ENCODE measurements at regions not wholly inside any gene's neighbourhood (a gene's known extent, or its start where the extent isn't known, plus 50 kb on each side); places are given as distances from the start of the nearest gene placed in this dataset.

GRCh38 chr10:125401462-125401861 is 241.1 kb upstream of the CTBP2 start:
- CTCF ChIA-PET: no interaction called here
- Histone ChIP-seq H3K9me2 (ENCODE audit: insufficient read depth) (no peaks in the 10 kb centered on the region), H3K9me3 (ENCODE audit: insufficient read depth, low read depth) (no peaks in the 10 kb centered on the region; the same call in 1 of the 2 replicates), H3K4me2 (no peak overlapping the region), H3K27me3 (ENCODE audit: insufficient read depth, low read depth) (no peaks in the 10 kb centered on the region), H4K20me1 (ENCODE audit: insufficient read depth) (no peaks in the 10 kb centered on the region), H3K4me3 (no peak overlapping the region), H2AFZ (no peak overlapping the region), H3K36me3 (ENCODE audit: low read depth) (no peaks in the 10 kb centered on the region), H3K27ac (no peak overlapping the region), H3K79me2 (ENCODE audit: low read depth) (no peaks in the 10 kb centered on the region), H3F3A (ENCODE audit: insufficient read depth, low read depth) (peaks cover 7% of the 10 kb centered on the region; the same call in 1 of the 2 replicates), H3K4me1 (replicated peaks; ENCODE audit: insufficient read depth) (peaks cover 3% of the 10 kb centered on the region)
- TF ChIP-seq EZH2 (IDR thresholded peaks at IDR 0.05; ENCODE audit: low read depth) (no peak), CTCF (conservative IDR thresholded peaks at IDR 0.05) (no peak)
- no peak for DNase-seq
- intact Hi-C loops (cut with micrococcal nuclease; ENCODE audit: unreplicated experiment): no loop called here
- POLR2A ChIA-PET (ENCODE audit: unreplicated experiment): interaction anchor here (0.6 kb wide), 2 partner anchors 20 to 803 kb away, joined by 9 to 10 read pairs; no protein-coding TSS in a partner anchor
- BruUV-seq (replicated peaks): no TSS peak

GRCh38 chr10:125399289-125399688 is 238.9 kb upstream of the CTBP2 start:
- Histone ChIP-seq H3K4me3 (no peak overlapping the region), H3K36me3 (ENCODE audit: low read depth) (no peaks in the 10 kb centered on the region), H2AFZ (no peak overlapping the region), H3K4me1 (replicated peaks; ENCODE audit: insufficient read depth) (no peaks in the 10 kb centered on the region), H3K27ac (no peak overlapping the region), H3K27me3 (ENCODE audit: insufficient read depth, low read depth) (no peaks in the 10 kb centered on the region), H3K79me2 (ENCODE audit: low read depth) (no peaks in the 10 kb centered on the region), H3K9me2 (ENCODE audit: insufficient read depth) (no peaks in the 10 kb centered on the region), H3F3A (ENCODE audit: insufficient read depth, low read depth) (no peaks in the 10 kb centered on the region), H3K9me3 (ENCODE audit: insufficient read depth, low read depth) (no peaks in the 10 kb centered on the region; the same call in 1 of the 2 replicates), H4K20me1 (ENCODE audit: insufficient read depth) (no peaks in the 10 kb centered on the region), H3K4me2 (no peak overlapping the region)
- ChIA-PET CTCF (no interaction called here), POLR2A (ENCODE audit: unreplicated experiment) (interaction anchor here (0.7 kb wide), 1 partner anchor 354 kb away, joined by 6 read pairs; no protein-coding TSS in a partner anchor)
- intact Hi-C loops (cut with micrococcal nuclease; ENCODE audit: unreplicated experiment): no loop called here
- no TSS peak for BruUV-seq (replicated peaks)
- TF ChIP-seq EZH2 (IDR thresholded peaks at IDR 0.05; ENCODE audit: low read depth) (no peak), CTCF (conservative IDR thresholded peaks at IDR 0.05) (no peak)
- DNase-seq: no peak

- no peaks in the 10 kb centered on the region for H3K79me2 ChIP-seq (ENCODE audit: low read depth)
- H3K4me3 ChIP-seq: no peak overlapping the region
- no peaks in the 10 kb centered on the region for H3K27me3 ChIP-seq (ENCODE audit: insufficient read depth, low read depth)
- no peaks in the 10 kb centered on the region for H3K4me1 ChIP-seq (replicated peaks; ENCODE audit: insufficient read depth)
- CTCF ChIA-PET: no interaction called here
- H3K27ac ChIP-seq: no peak overlapping the region
- H3F3A ChIP-seq (ENCODE audit: insufficient read depth, low read depth): no peaks in the 10 kb centered on the region
- H3K4me2 ChIP-seq: no peak overlapping the region
- TF ChIP-seq CTCF (conservative IDR thresholded peaks at IDR 0.05) (no peak), EZH2 (IDR thresholded peaks at IDR 0.05; ENCODE audit: low read depth) (no peak)
- no peaks in the 10 kb centered on the region for H4K20me1 ChIP-seq (ENCODE audit: insufficient read depth)
- no peak overlapping the region for H2AFZ ChIP-seq
- BruUV-seq (replicated peaks): no TSS peak
- H3K36me3 ChIP-seq (ENCODE audit: low read depth): no peaks in the 10 kb centered on the region
- no peaks in the 10 kb centered on the region for H3K9me3 ChIP-seq (ENCODE audit: insufficient read depth, low read depth)
- POLR2A ChIA-PET (ENCODE audit: unreplicated experiment): no interaction called here
- H3K9me2 ChIP-seq (ENCODE audit: insufficient read depth): no peaks in the 10 kb centered on the region
- intact Hi-C loops (cut with micrococcal nuclease; ENCODE audit: unreplicated experiment): no loop called here
- DNase-seq: no peak
Measured at GRCh38 chr10:125398270-125398669, 237.9 kb upstream of the CTBP2 start.
